Left ventricle myocardium inferior (tissue), 1 donor: ENCODE measurements at regions not wholly inside any gene's neighbourhood (a gene's known extent, or its start where the extent isn't known, plus 50 kb on each side); places are given as distances from the start of the nearest gene placed in this dataset.

Experiments used
- DNase-seq: peaks from one replicate; pipeline ENCODE4 v3.0.0-alpha.2; 2020
- H3K27ac ChIP-seq: fragments of 200-600 bp; replicated peaks from 2 replicates; pipeline ENCODE4 v1.8.0; 2021
- H3K27me3 ChIP-seq: fragments of 200-600 bp; 2 replicates; pipeline ENCODE4 v1.8.0; 2021; ENCODE audit warnings: low read depth
- H3K36me3 ChIP-seq: fragments of 200-600 bp; 2 replicates; pipeline ENCODE4 v1.8.0; 2021
- H3K4me1 ChIP-seq: fragments of 200-600 bp; 2 replicates; pipeline ENCODE4 v1.8.0; 2021
- H3K4me3 ChIP-seq: fragments of 200-600 bp; 2 replicates; pipeline ENCODE4 v1.8.0; 2021; ENCODE audit warnings: mild to moderate bottlenecking, moderate library complexity
- H3K9me3 ChIP-seq: fragments of 200-600 bp; replicated peaks from 2 replicates; pipeline ENCODE4 v1.8.0; 2021
- intact Hi-C: fragments of 100-400 bp; cut with micrococcal nuclease; formaldehyde crosslinking; loops from one replicate; pipeline ENCODE4 v1.11.0; 2022
- TF ChIP-seq, protein P1 (sequence below): fragments of 200-600 bp; IDR thresholded peaks from 2 replicates; pipeline ENCODE4 v1.8.0; 2021; ENCODE audit warnings: antibody characterized with exemption, mild to moderate bottlenecking, borderline replicate concordance
- donor health status: DM: no; HTN: yes; CAD: no; lungs with severe emphysema.

DNA sequence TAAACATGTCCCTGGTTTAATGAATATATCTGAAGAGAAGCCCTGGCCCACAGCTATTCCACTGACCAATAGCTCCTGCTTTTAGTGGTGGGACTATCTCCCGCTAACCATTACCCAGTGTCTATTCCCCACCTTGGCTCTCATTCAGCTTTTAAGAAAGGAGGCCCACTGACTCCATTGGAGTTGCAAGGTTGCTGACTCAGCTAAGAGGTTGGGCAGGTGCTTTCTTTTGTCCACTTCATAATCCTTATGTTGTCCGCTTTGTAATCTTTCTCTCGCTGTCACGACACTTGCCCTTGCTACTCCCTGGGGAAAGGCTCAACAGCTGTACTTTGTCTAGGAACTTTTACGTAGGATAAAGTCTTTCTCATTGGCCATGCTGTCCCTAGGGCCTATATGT is 453.4 kb upstream of the CCDC196 start:
- no peak overlapping the region for H3K27ac ChIP-seq
- TF ChIP-seq, protein P1, sequence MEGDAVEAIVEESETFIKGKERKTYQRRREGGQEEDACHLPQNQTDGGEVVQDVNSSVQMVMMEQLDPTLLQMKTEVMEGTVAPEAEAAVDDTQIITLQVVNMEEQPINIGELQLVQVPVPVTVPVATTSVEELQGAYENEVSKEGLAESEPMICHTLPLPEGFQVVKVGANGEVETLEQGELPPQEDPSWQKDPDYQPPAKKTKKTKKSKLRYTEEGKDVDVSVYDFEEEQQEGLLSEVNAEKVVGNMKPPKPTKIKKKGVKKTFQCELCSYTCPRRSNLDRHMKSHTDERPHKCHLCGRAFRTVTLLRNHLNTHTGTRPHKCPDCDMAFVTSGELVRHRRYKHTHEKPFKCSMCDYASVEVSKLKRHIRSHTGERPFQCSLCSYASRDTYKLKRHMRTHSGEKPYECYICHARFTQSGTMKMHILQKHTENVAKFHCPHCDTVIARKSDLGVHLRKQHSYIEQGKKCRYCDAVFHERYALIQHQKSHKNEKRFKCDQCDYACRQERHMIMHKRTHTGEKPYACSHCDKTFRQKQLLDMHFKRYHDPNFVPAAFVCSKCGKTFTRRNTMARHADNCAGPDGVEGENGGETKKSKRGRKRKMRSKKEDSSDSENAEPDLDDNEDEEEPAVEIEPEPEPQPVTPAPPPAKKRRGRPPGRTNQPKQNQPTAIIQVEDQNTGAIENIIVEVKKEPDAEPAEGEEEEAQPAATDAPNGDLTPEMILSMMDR = no peak
- no peak for DNase-seq
- no peak overlapping the region for H3K4me3 ChIP-seq
- H3K4me1 ChIP-seq = peaks cover 2% of the 10 kb centered on the region
- no peaks in the 10 kb centered on the region for H3K27me3 ChIP-seq
- peaks cover 31% of the 10 kb centered on the region for H3K9me3 ChIP-seq
- no peaks in the 10 kb centered on the region for H3K36me3 ChIP-seq
- intact Hi-C loops = no loop called here

DNA sequence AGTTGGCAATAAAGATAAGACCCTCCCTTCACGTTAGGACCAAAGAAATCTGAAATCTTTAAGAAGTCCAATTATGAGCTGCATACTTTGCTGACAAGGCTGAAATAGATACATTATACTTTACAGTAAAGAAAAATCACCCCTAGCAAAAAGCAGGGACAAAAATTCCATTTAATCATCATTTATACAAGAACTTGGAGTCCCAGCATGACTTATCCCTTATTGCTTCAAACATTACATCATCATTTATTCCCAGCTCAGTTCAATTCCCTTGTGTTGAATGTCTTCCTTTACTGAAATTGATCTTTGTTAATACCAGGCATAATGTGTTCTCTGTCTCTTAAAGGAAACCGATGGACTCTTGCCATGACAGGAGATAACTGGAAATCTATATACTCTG is 449.6 kb upstream of the CCDC196 start:
- intact Hi-C loops = no loop called here
- Histone ChIP-seq H3K4me1 (peaks cover 13% of the 10 kb centered on the region), H3K9me3 (peaks cover 10% of the 10 kb centered on the region), H3K36me3 (no peaks in the 10 kb centered on the region), H3K4me3 (no peak overlapping the region), H3K27ac (peak overlapping the region; percentile 0), H3K27me3 (no peaks in the 10 kb centered on the region)
- no peak for DNase-seq
- TF ChIP-seq, protein P1 = no peak

DNA sequence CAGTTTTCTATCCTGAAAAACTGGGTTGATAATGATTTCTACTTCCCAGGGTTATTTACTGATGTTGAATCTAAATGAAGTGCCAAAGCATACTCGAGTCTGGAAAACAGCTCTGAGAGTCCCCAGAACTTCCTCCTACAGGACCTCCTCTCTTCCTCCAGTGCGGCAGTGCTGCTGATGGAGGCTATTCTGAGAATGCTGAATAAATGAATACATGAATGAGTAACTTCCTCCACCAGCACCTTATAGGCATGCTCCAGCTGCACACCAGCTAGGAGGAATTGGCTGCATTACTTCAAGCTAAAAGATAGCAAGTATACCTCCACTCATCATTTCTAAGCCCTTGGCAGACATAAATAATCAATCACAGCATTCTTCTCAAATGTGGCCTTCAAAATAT is 448.8 kb upstream of the CCDC196 start:
- peak overlapping the region; percentile 0 for H3K27ac ChIP-seq
- DNase-seq = no peak

DNA sequence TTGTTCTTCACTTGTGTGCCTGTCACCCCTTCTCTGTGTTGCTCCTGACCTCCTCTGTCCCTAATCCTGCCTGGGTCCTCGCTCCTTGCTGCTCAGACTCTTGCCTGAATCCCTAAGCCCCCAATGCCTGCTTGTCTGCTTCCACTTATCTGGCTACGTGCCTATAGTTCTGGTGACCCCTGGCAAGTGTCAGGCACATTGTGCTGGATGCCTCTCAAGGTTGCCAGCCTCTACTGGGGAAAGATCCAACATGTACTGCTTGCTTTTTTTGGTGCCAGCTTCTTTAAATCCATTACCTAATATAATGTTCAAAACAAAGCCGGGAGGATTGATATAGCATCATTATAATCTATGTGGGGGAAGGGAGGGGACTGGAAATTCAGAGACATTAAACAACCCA is 448.0 kb upstream of the CCDC196 start:
- Histone ChIP-seq H3K4me3 (no peak overlapping the region), H3K27ac (peak overlapping the region; percentile 36), H3K27me3 (no peaks in the 10 kb centered on the region), H3K9me3 (no peaks in the 10 kb centered on the region), H3K4me1 (peaks cover 13% of the 10 kb centered on the region), H3K36me3 (no peaks in the 10 kb centered on the region)
- TF ChIP-seq, protein P1 = no peak
- intact Hi-C loops = no loop called here
- DNase-seq = no peak

More for the DNA sequence above, 448.8 kb upstream of the CCDC196 start:
- H3K4me1 ChIP-seq = peaks cover 13% of the 10 kb centered on the region
- no peak overlapping the region for H3K4me3 ChIP-seq
- H3K9me3 ChIP-seq = peaks cover 2% of the 10 kb centered on the region
- H3K27me3 ChIP-seq = no peaks in the 10 kb centered on the region
- TF ChIP-seq, protein P1 = no peak
- intact Hi-C loops = no loop called here
- no peaks in the 10 kb centered on the region for H3K36me3 ChIP-seq

DNA sequence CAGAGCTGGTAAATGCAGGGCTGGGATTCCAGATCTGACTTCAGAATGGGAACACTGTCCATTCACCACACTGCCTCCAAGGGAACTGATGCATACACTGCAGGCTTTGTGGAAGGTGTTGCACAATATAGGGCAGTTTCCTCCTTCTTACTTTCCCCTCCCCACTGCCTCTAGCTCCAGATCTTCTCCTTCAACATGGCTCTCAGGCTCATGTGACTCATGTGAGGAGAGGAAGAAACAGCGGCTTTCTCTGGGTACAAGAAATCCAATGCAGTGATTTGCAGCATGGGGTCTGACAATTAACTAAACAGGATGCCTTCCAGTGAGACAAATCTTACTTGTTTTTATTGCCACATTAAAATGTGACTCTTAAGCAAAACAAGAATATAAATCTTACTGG is 447.6 kb upstream of the CCDC196 start:
- Histone ChIP-seq H3K36me3 (no peaks in the 10 kb centered on the region), H3K27me3 (no peaks in the 10 kb centered on the region), H3K4me1 (peaks cover 13% of the 10 kb centered on the region), H3K27ac (peak overlapping the region; percentile 36), H3K4me3 (no peak overlapping the region), H3K9me3 (no peaks in the 10 kb centered on the region)
- TF ChIP-seq, protein P1 = peak; percentile 13
- no peak for DNase-seq
- intact Hi-C loops = no loop called here

DNA sequence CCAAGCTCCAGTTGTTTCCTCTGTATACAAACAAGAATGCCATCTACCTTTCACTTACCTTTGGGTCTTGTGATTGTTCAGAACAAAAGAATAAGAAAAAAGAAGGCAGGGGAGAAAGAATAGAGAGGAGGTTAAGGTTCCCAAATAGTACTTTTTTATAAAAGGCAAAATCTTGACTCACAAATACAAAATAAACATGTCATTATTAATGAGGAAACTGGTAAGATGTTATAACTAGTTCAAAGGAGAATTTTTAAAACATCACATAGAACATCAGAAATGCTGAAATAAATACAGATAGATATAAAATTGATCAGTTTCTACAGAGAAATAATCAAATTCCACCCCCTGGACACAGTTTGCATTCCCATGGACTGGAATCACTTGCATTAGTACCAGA is 446.7 kb upstream of the CCDC196 start:
- Histone ChIP-seq H3K27me3 (no peaks in the 10 kb centered on the region), H3K27ac (no peak overlapping the region), H3K9me3 (no peaks in the 10 kb centered on the region), H3K4me1 (peaks cover 13% of the 10 kb centered on the region), H3K36me3 (no peaks in the 10 kb centered on the region), H3K4me3 (no peak overlapping the region)
- TF ChIP-seq, protein P1 = no peak
- intact Hi-C loops = no loop called here
- DNase-seq = no peak
